ENCODE measurements at regions not wholly inside any gene's neighbourhood (a gene's known extent, or its start where the extent isn't known, plus 50 kb on each side); places are given as distances from the start of the nearest gene placed in this dataset.
A peak's percentile ranks its signal among the peaks of the same experiment; 100 is the strongest.

DNA sequence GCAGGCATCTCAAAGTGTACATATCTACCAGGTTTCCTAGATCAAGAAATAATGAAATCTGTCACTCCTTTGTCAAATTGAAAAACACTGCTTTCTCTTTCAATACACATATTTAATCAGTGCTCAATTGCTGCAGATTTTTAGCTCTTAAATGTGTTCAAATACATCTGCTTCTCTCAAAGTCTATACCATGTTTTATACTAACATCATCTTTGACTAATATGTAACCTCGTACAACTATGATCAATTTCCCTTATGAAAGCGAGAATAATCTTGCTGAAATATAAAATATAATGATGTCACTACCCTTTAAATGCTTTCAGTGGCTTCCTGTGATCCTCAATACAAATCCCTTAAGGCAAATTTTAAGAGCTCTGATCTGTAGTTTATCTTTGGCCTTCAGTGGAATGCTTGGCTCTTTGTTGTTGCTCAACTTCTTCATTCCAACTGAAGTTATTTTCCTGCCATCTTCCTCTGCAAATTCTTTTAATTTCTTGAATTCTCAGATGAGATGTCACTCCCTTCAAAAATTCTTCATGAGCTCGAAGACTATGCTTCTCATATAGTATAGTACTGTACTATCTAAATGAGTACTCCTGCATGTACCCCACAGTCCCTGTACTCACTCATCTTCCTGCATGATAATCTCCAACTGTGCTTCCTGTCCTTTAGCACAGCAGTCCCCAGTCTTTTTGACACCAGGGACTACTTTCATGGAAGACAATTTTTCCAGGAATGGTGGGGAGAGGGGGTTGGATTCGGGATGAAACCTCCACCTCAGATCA lies 545.1 kb upstream of the GJE1 start:
- Histone ChIP-seq H2BK5ac (ENCODE audit: low read depth, low read length, poor library complexity, severe bottlenecking) (no peak overlapping the region), H2BK15ac (ENCODE audit: low read depth, poor library complexity, severe bottlenecking) (no peak overlapping the region), H2AK5ac (ENCODE audit: low read length, severe bottlenecking) (no peak overlapping the region), H3K14ac (ENCODE audit: low read length in 2 of 2) (no peak overlapping the region), H3K9ac (ENCODE audit: low read length) (no peak overlapping the region), H2AFZ (ENCODE audit: low read depth, low read length) (no peak overlapping the region), H3K9me3 (ENCODE audit: control insufficient read depth, low read length) (peaks cover 7% of the 10 kb centered on the region), H3K79me1 (replicated peaks; ENCODE audit: low read length, poor library complexity, severe bottlenecking) (no peaks in the 10 kb centered on the region), H4K91ac (ENCODE audit: low read length) (peak overlapping the region; percentile 68), H3K4me3 (ENCODE audit: insufficient read depth in 1 of 2, low read depth in 1 of 2, low read length in 2 of 2) (no peak overlapping the region), H3K18ac (ENCODE audit: low read depth in 1 of 2, low read length in 2 of 2) (peak overlapping the region in 1 of 2 experiments; percentile 70), H3K27ac (ENCODE audit: low read length, poor library complexity, severe bottlenecking) (peak overlapping the region; percentile 80), H3K4me1 (ENCODE audit: control insufficient read depth, insufficient read depth, low read depth, low read length) (peaks cover 2% of the 10 kb centered on the region), H2BK12ac (ENCODE audit: low read length in 2 of 2) (peak overlapping the region in 1 of 2 experiments; percentile 84), H2BK120ac (ENCODE audit: low read depth, low read length) (peak overlapping the region; percentile 73), H4K8ac (ENCODE audit: low read length) (peak overlapping the region; percentile 64), H3K36me3 (ENCODE audit: control insufficient read depth in 1 of 2, insufficient read depth in 2 of 2, low read depth in 1 of 2, low read length in 2 of 2) (no peaks in the 10 kb centered on the region), H3K4me2 (ENCODE audit: low read length, poor library complexity, severe bottlenecking) (no peak overlapping the region), H3K27me3 (ENCODE audit: control insufficient read depth in 1 of 2, insufficient read depth in 1 of 2, low read length in 2 of 2) (no peaks in the 10 kb centered on the region), H3K23ac (ENCODE audit: low read length in 2 of 2) (no peak overlapping the region), H3K4ac (ENCODE audit: low read depth in 1 of 2, low read length in 2 of 2) (peak overlapping the region in 1 of 2 experiments; percentile 81)
- no CpG with 5 or more reads among the region's 4 CpGs for WGBS
- DNase-seq: peak; percentile 33

DNA sequence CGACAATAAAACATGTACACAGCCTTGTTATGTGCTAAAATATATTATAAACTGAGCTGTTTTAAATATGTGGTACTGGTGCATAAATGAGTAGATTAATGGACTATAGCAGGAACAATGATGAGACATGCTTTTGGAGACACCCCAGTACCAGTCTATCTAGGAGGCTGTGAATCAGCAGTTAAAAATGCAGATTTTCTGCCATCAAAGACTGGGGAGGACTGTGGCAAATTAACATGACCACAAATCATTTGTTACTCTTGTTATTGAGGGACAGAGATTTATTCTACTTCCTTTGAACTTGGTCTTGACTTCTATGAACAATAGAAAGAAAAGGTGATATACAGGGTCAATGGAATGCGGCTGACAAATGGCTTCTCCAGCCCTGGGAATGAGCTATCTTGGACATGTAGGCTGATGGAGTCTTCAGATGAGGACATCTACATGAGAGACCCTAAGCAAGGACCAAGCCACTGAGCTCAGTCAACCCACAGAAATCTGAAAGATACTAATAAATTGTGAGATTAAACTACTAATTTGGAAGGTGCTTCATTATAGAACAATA lies 551.7 kb upstream of the GJE1 start:
- Histone ChIP-seq H3K4me3 (ENCODE audit: insufficient read depth in 1 of 2, low read depth in 1 of 2, low read length in 2 of 2) (no peak overlapping the region), H2AK5ac (ENCODE audit: low read length, severe bottlenecking) (no peak overlapping the region), H2BK12ac (ENCODE audit: low read length in 2 of 2) (no peak overlapping the region), H3K79me1 (replicated peaks; ENCODE audit: low read length, poor library complexity, severe bottlenecking) (no peaks in the 10 kb centered on the region), H3K23ac (ENCODE audit: low read length in 2 of 2) (no peak overlapping the region), H3K14ac (ENCODE audit: low read length in 2 of 2) (no peak overlapping the region), H2AFZ (ENCODE audit: low read depth, low read length) (no peak overlapping the region), H3K4ac (ENCODE audit: low read depth in 1 of 2, low read length in 2 of 2) (no peak overlapping the region), H2BK15ac (ENCODE audit: low read depth, poor library complexity, severe bottlenecking) (no peak overlapping the region), H3K27me3 (ENCODE audit: control insufficient read depth in 1 of 2, insufficient read depth in 1 of 2, low read length in 2 of 2) (no peaks in the 10 kb centered on the region), H2BK5ac (ENCODE audit: low read depth, low read length, poor library complexity, severe bottlenecking) (no peak overlapping the region), H3K18ac (ENCODE audit: low read depth in 1 of 2, low read length in 2 of 2) (no peak overlapping the region), H3K9ac (ENCODE audit: low read length) (no peak overlapping the region), H4K91ac (ENCODE audit: low read length) (no peak overlapping the region), H3K9me3 (ENCODE audit: control insufficient read depth, low read length) (no peaks in the 10 kb centered on the region), H2BK120ac (ENCODE audit: low read depth, low read length) (no peak overlapping the region), H3K36me3 (ENCODE audit: control insufficient read depth in 1 of 2, insufficient read depth in 2 of 2, low read depth in 1 of 2, low read length in 2 of 2) (no peaks in the 10 kb centered on the region), H3K4me1 (ENCODE audit: control insufficient read depth, insufficient read depth, low read depth, low read length) (no peaks in the 10 kb centered on the region), H4K8ac (ENCODE audit: low read length) (no peak overlapping the region), H3K27ac (ENCODE audit: low read length, poor library complexity, severe bottlenecking) (no peak overlapping the region), H3K4me2 (ENCODE audit: low read length, poor library complexity, severe bottlenecking) (no peak overlapping the region)
- no peak for DNase-seq
- WGBS: 100% methylated on average over 1 of the region's 2 CpGs

DNA sequence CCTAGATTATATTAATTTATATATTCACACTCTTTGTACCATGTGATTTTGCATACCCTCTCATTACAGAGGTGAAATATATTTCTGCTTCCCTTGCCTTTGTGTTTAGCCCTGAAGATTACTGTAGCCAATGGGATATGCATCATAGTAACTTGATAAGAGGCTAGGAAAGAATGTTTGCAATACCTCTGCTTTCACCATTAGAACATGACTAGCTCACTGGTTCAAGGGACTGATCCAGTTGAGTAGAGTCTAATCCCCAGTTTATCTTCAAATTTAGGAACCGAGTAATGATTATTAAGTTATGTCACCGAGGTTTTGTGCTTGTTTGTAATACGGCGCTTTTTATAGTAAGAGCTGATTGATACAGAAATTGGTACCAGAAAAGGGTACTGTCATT lies 552.6 kb upstream of the GJE1 start:
- Histone ChIP-seq H4K91ac (ENCODE audit: low read length) (no peak overlapping the region), H3K23ac (ENCODE audit: low read length in 2 of 2) (no peak overlapping the region), H3K27me3 (ENCODE audit: control insufficient read depth in 1 of 2, insufficient read depth in 1 of 2, low read length in 2 of 2) (no peaks in the 10 kb centered on the region), H2BK120ac (ENCODE audit: low read depth, low read length) (no peak overlapping the region), H3K79me1 (replicated peaks; ENCODE audit: low read length, poor library complexity, severe bottlenecking) (no peaks in the 10 kb centered on the region), H2AK5ac (ENCODE audit: low read length, severe bottlenecking) (no peak overlapping the region), H4K8ac (ENCODE audit: low read length) (no peak overlapping the region), H2BK12ac (ENCODE audit: low read length in 2 of 2) (no peak overlapping the region), H3K27ac (ENCODE audit: low read length, poor library complexity, severe bottlenecking) (no peak overlapping the region), H3K14ac (ENCODE audit: low read length in 2 of 2) (no peak overlapping the region), H2AFZ (ENCODE audit: low read depth, low read length) (no peak overlapping the region), H3K4ac (ENCODE audit: low read depth in 1 of 2, low read length in 2 of 2) (no peak overlapping the region), H2BK5ac (ENCODE audit: low read depth, low read length, poor library complexity, severe bottlenecking) (no peak overlapping the region), H3K36me3 (ENCODE audit: control insufficient read depth in 1 of 2, insufficient read depth in 2 of 2, low read depth in 1 of 2, low read length in 2 of 2) (no peaks in the 10 kb centered on the region), H3K4me2 (ENCODE audit: low read length, poor library complexity, severe bottlenecking) (no peak overlapping the region), H3K9ac (ENCODE audit: low read length) (no peak overlapping the region), H3K9me3 (ENCODE audit: control insufficient read depth, low read length) (no peaks in the 10 kb centered on the region), H3K4me1 (ENCODE audit: control insufficient read depth, insufficient read depth, low read depth, low read length) (no peaks in the 10 kb centered on the region), H3K18ac (ENCODE audit: low read depth in 1 of 2, low read length in 2 of 2) (no peak overlapping the region), H3K4me3 (ENCODE audit: insufficient read depth in 1 of 2, low read depth in 1 of 2, low read length in 2 of 2) (no peak overlapping the region), H2BK15ac (ENCODE audit: low read depth, poor library complexity, severe bottlenecking) (no peak overlapping the region)
- WGBS: 100% methylated on average over 4 of the region's 4 CpGs
- no peak for DNase-seq

DNA sequence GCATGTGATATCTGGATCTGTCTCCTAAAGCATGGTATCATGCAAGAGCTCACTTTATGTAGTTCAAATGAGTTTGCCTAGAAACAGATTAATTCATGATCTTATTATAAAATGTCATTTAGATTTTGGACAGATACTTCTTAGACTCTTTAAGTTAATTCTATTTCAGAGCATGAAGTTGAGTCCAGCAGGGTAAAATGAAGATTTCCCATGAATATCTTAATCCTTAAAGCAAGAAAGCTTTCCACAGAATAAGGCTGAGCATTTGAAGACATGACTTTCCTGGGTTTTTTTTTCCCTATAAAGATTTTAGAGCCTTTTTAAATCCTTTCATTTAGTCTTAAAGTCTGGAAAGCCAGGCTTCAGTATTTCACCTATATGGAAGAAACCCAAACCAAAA lies 556.0 kb upstream of the GJE1 start:
- Histone ChIP-seq H3K4me2 (ENCODE audit: low read length, poor library complexity, severe bottlenecking) (no peak overlapping the region), H3K9ac (ENCODE audit: low read length) (no peak overlapping the region), H3K9me3 (ENCODE audit: control insufficient read depth, low read length) (no peaks in the 10 kb centered on the region), H2BK5ac (ENCODE audit: low read depth, low read length, poor library complexity, severe bottlenecking) (no peak overlapping the region), H3K4ac (ENCODE audit: low read depth in 1 of 2, low read length in 2 of 2) (no peak overlapping the region), H4K91ac (ENCODE audit: low read length) (no peak overlapping the region), H3K23ac (ENCODE audit: low read length in 2 of 2) (no peak overlapping the region), H2BK15ac (ENCODE audit: low read depth, poor library complexity, severe bottlenecking) (no peak overlapping the region), H2AFZ (ENCODE audit: low read depth, low read length) (no peak overlapping the region), H2AK5ac (ENCODE audit: low read length, severe bottlenecking) (no peak overlapping the region), H3K79me1 (replicated peaks; ENCODE audit: low read length, poor library complexity, severe bottlenecking) (no peaks in the 10 kb centered on the region), H3K36me3 (ENCODE audit: control insufficient read depth in 1 of 2, insufficient read depth in 2 of 2, low read depth in 1 of 2, low read length in 2 of 2) (no peaks in the 10 kb centered on the region), H3K18ac (ENCODE audit: low read depth in 1 of 2, low read length in 2 of 2) (no peak overlapping the region), H4K8ac (ENCODE audit: low read length) (no peak overlapping the region), H2BK12ac (ENCODE audit: low read length in 2 of 2) (no peak overlapping the region), H3K14ac (ENCODE audit: low read length in 2 of 2) (no peak overlapping the region), H3K27me3 (ENCODE audit: control insufficient read depth in 1 of 2, insufficient read depth in 1 of 2, low read length in 2 of 2) (no peaks in the 10 kb centered on the region), H3K4me1 (ENCODE audit: control insufficient read depth, insufficient read depth, low read depth, low read length) (no peaks in the 10 kb centered on the region), H3K27ac (ENCODE audit: low read length, poor library complexity, severe bottlenecking) (no peak overlapping the region), H3K4me3 (ENCODE audit: insufficient read depth in 1 of 2, low read depth in 1 of 2, low read length in 2 of 2) (no peak overlapping the region), H2BK120ac (ENCODE audit: low read depth, low read length) (no peak overlapping the region)
- no peak for DNase-seq
